Superior temporal gyrus (tissue), 1 donor: ENCODE measurements at regions not wholly inside any gene's neighbourhood (a gene's known extent, or its start where the extent isn't known, plus 50 kb on each side); places are given as distances from the start of the nearest gene placed in this dataset.
"Not testable (repeated sequence)": the region's sequence is repeated elsewhere in the genome, so short reads cannot be mapped to it uniquely, and the experiment has no call there.

Experiments
- DNase-seq: peaks from one replicate; pipeline ENCODE4 v3.0.0-alpha.2; 2016; ENCODE audit errors: extremely low spot score

- not testable (repeated sequence) for DNase-seq
These were observed 211.3 kb downstream of the CCDC74A start for GRCh38 chr2:131738996-131739434.

DNA sequence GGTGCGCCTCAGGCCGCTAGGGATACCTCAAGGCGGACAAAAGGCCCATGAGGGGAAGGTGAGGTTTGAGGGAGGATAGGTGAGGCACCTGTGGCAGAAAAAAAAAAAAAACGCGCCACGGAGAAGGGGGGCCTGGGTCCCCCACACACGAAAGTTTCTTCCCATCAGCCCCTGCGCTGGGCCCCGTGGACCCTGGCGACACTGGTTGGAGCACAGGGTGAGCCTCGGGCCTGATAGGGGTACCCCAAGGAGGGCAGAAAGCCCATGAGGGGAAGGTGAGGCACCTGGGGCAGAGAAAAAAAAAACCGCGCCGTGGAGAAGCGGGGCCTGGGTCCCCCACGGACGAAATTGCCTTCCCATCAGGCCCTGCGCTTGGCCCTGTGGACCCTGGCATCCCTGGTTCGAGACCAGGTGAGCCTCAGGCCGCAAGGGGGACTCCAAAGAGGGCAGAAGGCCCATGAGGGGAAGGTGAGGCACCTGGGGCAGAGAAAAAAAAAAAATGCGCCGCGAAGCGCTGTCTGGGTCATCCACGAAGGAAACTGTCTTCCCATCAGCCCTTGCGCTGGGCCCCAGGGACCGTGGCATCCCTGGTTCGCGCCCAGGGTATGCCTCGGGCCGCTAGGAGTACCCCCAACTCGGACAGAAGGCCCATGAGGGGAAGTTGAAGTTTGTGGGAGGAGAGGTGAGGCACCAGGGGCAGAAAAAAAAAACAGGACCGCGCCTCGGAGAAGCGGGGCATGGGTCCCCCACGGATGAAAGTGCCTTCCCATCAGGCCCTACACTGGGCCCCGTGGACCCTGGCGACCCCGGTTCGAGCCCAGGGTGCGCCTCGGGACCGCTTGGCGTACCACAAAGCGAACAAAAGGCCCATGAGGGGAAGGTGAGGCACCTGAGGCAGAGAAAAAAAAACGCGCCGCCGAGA lies 226.2 kb downstream of the CCDC74A start:
- no peak for DNase-seq

GRCh38 chr2:131754929-131755720 lies 227.4 kb downstream of the CCDC74A start:
- DNase-seq: no peak

GRCh38 chr2:131756141-131756907 lies 228.6 kb downstream of the CCDC74A start:
- no peak for DNase-seq

DNA sequence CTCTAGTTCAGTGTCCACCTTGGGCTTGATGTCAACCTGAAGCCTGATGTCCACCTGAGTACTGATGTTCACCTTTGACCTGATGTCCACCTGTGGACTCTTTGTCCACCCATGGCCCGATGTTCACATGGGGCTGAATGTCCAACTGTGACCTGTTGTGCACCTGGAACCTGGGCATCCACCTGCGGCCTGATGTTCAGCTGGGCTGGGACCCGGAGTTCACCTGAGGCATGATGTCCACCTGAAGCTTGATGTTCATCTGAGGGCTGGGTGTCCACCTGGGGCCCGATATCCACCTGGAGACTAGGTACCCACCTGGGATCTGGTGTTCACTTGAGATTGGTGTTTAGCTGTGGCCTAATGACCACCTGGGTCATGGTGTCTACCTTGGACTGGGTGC lies 231.3 kb downstream of the CCDC74A start:
- DNase-seq: not testable (repeated sequence)

DNA sequence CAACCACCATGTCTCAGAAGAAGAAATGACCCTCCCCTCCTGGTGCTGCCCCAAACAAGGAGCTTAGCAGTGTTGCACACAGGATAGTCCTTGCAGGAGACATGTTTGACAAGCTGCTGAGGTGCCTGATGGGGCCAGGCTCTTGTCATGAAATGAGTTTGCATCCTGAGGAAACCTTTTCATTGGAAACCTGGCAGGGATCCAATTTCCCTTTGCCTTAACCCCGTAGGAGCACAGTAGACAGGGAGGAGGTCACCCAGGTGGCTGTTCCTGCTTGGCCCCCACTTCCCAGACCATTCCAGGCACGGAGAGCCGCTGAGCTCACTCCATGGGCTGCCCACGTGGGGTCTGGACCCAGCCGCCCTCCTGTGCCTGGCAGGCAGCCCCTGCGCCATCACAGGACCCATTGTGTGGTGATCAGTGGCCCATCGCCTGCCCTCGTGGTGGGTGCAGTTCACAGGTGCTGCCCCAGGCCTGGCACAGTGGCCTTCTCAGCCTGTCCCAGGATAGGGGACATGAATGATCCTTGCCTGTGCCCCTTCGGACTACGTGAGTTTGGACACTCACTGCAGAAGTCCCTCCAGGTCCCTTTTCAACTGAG lies 247.4 kb downstream of the CCDC74A start:
- DNase-seq: not testable (repeated sequence)

GRCh38 chr2:131775903-131776506 lies 248.3 kb downstream of the CCDC74A start:
- not testable (repeated sequence) for DNase-seq

GRCh38 chr2:131780446-131780845 lies 252.8 kb downstream of the CCDC74A start:
- not testable (repeated sequence) for DNase-seq

GRCh38 chr2:131801210-131801744 lies 273.6 kb downstream of the CCDC74A start:
- no peak for DNase-seq

DNA sequence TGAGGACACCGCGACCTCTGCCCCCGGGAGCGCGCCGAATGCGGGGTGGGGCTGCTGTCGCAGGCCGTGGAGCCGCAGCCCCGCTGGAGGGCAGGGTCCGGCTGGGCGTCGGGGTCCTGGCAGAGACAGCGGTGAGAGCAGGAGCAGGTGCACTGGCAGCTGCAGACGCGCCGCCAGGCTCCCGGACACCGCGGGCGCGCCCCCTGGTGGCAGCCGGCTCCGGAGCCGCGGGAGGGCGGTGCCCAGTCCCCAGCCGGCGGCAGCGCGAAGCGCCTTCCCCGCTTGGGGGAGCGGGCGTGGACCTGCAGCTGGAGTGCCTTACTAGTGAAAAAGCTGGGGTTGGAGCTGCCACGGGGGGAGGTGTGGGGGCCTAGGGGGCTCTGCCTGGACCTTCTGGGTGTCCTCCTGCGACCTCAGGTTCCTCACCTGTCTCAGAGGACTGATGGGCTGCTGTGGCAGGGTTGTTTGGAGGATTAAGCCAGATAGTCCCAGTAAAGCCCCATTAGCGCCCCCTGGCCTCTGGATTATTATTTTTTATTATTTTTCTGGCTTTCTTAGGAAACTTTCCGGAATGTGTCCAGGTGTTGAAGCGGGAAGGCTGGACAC lies 274.2 kb downstream of the CCDC74A start:
- peak; percentile 17 for DNase-seq

GRCh38 chr2:131802351-131802836 lies 274.7 kb downstream of the CCDC74A start:
- DNase-seq: not testable (repeated sequence)

DNA sequence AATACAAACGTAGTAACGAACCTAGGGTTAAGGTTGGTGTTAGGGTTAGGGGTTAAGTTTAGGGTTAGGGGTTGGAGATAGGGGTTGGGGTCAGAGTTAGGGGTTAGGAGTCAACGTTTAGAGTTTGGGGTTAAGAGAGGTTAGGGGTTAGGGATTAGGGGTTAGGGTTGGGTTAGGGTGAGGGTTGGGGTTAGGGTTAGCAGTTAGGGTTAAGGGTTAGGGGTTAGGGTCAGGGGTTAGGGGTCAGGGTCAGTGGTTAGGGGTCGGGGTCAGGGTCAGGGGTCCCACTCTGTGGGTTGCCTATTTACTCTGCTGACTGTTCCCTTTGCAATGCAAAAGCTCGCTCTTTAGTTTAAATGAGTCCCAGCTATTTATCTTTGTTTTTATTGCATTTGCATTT lies 275.5 kb downstream of the CCDC74A start:
- DNase-seq: not testable (repeated sequence)

- not testable (repeated sequence) for DNase-seq
These were observed 284.9 kb downstream of the CCDC74A start for GRCh38 chr2:131812605-131813004.

- not testable (repeated sequence) for DNase-seq
These were observed 285.7 kb downstream of the CCDC74A start for GRCh38 chr2:131813378-131813777.

DNA sequence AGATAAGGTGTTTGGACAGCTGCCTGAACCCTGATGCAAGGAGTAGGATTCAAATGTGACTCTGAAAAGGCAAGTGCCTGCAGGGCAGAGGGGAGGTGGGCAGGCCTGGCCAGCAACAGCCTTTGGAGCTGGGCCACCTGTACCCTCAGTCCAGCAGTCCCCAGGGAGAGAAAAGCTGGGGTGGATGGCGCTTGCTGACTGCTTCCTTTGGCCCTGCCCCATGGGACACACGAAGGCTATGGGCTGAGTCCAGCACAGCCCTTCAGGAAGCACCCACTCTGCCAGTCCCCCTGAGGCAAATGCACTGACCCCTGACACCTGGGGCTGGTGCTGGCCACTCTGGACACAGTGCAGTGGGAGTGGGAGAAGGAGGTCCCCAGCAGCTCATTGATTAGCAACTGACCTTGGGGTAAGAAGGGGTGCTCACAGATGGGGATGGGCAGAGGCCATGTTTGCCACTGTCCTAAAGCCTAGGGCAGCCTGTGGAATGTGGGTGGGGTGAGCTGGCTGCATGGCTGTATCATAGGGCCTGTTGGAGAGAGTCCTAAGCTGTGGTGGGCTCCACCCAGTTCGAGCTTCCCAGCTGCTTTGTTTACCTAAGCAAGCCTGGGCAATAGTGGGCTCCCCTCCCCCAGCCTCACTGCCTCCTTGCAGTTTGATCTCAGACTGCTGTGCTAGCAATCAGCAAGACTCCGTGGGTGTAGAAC lies 290.7 kb downstream of the CCDC74A start:
- DNase-seq: not testable (repeated sequence)

DNA sequence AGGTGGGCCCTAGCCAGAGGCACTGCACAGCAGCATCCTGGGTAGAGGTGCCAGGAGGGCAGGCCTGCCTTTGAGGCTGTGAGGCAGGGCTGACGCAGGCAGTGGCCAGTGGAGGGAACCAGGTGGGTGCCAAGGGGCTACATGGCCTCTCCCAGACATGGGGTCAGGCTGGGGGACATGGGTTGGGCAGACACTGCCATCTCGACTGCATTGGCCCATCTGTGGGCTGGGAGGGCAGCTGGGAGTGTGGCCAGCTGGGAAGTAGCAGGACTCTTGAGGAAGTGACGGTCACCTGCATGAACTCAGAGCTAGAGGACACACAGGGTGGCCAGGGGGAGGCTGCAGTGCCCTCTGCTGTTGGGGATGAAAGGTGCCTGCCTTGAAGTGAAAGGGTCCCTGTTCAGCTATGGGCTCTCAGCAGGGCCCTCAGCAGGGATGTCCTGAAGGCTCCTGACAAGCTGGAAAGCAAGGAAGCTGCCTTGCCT lies 294.6 kb downstream of the CCDC74A start:
- DNase-seq: not testable (repeated sequence)

- DNase-seq: not testable (repeated sequence)
These were observed 295.4 kb downstream of the CCDC74A start for GRCh38 chr2:131823058-131823457.

- DNase-seq: not testable (repeated sequence)
These were observed 297.3 kb downstream of the CCDC74A start for GRCh38 chr2:131824986-131825385.
